ENCODE measurements at regions not wholly inside any gene's neighbourhood (a gene's known extent, or its start where the extent isn't known, plus 50 kb on each side); places are given as distances from the start of the nearest gene placed in this dataset.

DNA sequence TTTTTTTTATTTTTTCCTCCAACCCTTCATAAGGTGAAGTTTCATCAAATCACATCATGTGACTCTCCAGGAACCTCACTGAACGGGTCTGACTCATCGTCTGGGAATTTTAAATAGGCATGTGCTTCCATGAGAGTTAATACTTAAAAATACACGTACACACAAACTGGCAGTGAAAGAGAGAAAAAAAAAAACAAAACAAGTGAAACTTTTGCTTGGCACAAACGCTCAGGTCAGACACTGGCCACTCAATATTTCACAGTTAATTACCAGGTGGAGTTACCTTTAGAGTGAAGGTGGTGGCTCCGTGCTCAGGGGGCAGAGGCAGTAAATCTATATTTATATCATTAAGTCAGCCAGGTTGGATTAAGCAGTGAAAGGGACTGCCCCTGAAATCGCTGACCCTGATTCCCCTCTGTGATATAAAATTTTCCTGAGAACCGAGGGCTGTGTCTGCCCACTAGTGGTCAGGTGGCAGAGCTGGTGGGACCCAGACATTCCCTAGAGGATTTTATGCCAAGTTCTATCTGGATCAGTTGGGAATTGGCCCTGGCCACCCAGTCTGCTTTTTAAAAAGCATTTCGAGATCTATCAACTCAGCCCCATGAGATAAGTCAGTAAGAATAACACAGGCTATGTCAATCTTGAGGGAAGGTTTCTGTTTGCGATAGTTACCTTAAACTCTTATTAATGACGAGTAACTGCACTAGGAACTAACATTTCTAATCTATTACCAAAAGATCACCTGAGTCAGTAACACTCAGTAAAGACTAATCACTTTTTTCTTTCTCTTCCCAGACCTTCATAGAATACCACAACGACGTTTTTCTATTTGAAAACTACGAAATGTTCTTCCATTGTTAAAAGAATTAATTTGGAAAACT lies 259.1 kb downstream of the HDGFL1 start:
- peaks cover 6% of the 10 kb centered on the region for H3K4me1 ChIP-seq (ENCODE audit: control insufficient read depth, extremely low read depth, insufficient read depth, low read length)
- H3K27ac ChIP-seq (ENCODE audit: insufficient read depth, low read length): no peak overlapping the region
- H3K36me3 ChIP-seq (ENCODE audit: control insufficient read depth, insufficient read depth, low read length): no peaks in the 10 kb centered on the region
- H3K9ac ChIP-seq (ENCODE audit: insufficient read depth, low read length): no peak overlapping the region
- peak overlapping the region in 1 of 4 experiments; percentile 12 for H3K4me3 ChIP-seq (replicated peaks in 1 of 4; ENCODE audit: control extremely low read depth in 1 of 4, insufficient read depth in 1 of 4, low read depth in 3 of 4, low read length in 4 of 4)
- no peak for TF ChIP-seq EZH2 (IDR thresholded peaks at IDR 0.05; ENCODE audit: low read length, missing control alignments)
- TF ChIP-seq, protein P1, sequence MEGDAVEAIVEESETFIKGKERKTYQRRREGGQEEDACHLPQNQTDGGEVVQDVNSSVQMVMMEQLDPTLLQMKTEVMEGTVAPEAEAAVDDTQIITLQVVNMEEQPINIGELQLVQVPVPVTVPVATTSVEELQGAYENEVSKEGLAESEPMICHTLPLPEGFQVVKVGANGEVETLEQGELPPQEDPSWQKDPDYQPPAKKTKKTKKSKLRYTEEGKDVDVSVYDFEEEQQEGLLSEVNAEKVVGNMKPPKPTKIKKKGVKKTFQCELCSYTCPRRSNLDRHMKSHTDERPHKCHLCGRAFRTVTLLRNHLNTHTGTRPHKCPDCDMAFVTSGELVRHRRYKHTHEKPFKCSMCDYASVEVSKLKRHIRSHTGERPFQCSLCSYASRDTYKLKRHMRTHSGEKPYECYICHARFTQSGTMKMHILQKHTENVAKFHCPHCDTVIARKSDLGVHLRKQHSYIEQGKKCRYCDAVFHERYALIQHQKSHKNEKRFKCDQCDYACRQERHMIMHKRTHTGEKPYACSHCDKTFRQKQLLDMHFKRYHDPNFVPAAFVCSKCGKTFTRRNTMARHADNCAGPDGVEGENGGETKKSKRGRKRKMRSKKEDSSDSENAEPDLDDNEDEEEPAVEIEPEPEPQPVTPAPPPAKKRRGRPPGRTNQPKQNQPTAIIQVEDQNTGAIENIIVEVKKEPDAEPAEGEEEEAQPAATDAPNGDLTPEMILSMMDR (conservative IDR thresholded peaks at IDR 0.05 in 1 of 2, IDR thresholded peaks at IDR 0.05 in 1 of 2; ENCODE audit: low read depth in 1 of 2, low read length in 2 of 2): peak; percentile 52 to 66
- H2AFZ ChIP-seq (ENCODE audit: low read length): no peak overlapping the region
- H3K4me2 ChIP-seq (ENCODE audit: extremely low read depth, insufficient read depth, low read length): peak overlapping the region; percentile 72
- H3K27me3 ChIP-seq (ENCODE audit: control insufficient read depth, insufficient read depth, low read length): no peaks in the 10 kb centered on the region
- H3K79me2 ChIP-seq (ENCODE audit: control insufficient read depth, insufficient read depth, low read length): no peaks in the 10 kb centered on the region
- H4K20me1 ChIP-seq (ENCODE audit: control insufficient read depth, extremely low read depth, insufficient read depth, low read length): no peaks in the 10 kb centered on the region
- H3K9me3 ChIP-seq (ENCODE audit: control insufficient read depth, insufficient read depth, low read depth, low read length): no peaks in the 10 kb centered on the region
- peak; percentile 93 to 99 for DNase-seq (ENCODE audit: low read depth in 2 of 2)

GRCh38 chr6:22829070-22829469 lies 259.7 kb downstream of the HDGFL1 start:
- peaks cover 6% of the 10 kb centered on the region for H3K4me1 ChIP-seq (ENCODE audit: control insufficient read depth, extremely low read depth, insufficient read depth, low read length)
- H3K4me3 ChIP-seq (replicated peaks in 1 of 4; ENCODE audit: control extremely low read depth in 1 of 4, insufficient read depth in 1 of 4, low read depth in 3 of 4, low read length in 4 of 4): no peak overlapping the region
- H3K79me2 ChIP-seq (ENCODE audit: control insufficient read depth, insufficient read depth, low read length): no peaks in the 10 kb centered on the region
- no peak overlapping the region for H3K4me2 ChIP-seq (ENCODE audit: extremely low read depth, insufficient read depth, low read length)
- no peaks in the 10 kb centered on the region for H3K9me3 ChIP-seq (ENCODE audit: control insufficient read depth, insufficient read depth, low read depth, low read length)
- no peak overlapping the region for H3K27ac ChIP-seq (ENCODE audit: insufficient read depth, low read length)
- no peaks in the 10 kb centered on the region for H3K36me3 ChIP-seq (ENCODE audit: control insufficient read depth, insufficient read depth, low read length)
- H4K20me1 ChIP-seq (ENCODE audit: control insufficient read depth, extremely low read depth, insufficient read depth, low read length): no peaks in the 10 kb centered on the region
- no peak for DNase-seq (ENCODE audit: low read depth in 2 of 2)
- H2AFZ ChIP-seq (ENCODE audit: low read length): no peak overlapping the region
- TF ChIP-seq, protein P1 (conservative IDR thresholded peaks at IDR 0.05 in 1 of 2, IDR thresholded peaks at IDR 0.05 in 1 of 2; ENCODE audit: low read depth in 1 of 2, low read length in 2 of 2): no peak
- TF ChIP-seq EZH2 (IDR thresholded peaks at IDR 0.05; ENCODE audit: low read length, missing control alignments): no peak
- no peaks in the 10 kb centered on the region for H3K27me3 ChIP-seq (ENCODE audit: control insufficient read depth, insufficient read depth, low read length)
- no peak overlapping the region for H3K9ac ChIP-seq (ENCODE audit: insufficient read depth, low read length)

DNA sequence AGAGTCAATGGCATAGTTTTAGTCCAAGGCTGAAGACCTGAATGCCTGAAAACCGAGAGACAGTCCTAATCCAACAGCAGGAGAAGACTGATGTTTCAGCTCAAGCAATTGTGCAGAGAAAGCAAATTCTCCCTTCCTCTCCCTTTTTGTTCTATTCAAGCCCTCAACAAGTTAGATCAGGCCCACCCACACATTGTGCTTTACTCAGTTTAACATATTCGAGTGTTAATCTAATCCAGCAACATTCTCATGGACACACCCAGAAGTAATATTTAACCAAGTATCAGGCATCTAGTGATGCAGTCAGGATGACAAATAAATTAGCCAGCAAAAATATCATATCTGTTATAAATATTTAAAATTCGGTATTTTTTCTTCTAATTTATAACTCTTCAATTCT lies 261.1 kb downstream of the HDGFL1 start:
- no peak for DNase-seq (ENCODE audit: low read depth in 2 of 2)
- Histone ChIP-seq H4K20me1 (ENCODE audit: control insufficient read depth, extremely low read depth, insufficient read depth, low read length) (no peaks in the 10 kb centered on the region), H3K4me2 (ENCODE audit: extremely low read depth, insufficient read depth, low read length) (no peak overlapping the region), H3K4me1 (ENCODE audit: control insufficient read depth, extremely low read depth, insufficient read depth, low read length) (peaks cover 6% of the 10 kb centered on the region), H3K9me3 (ENCODE audit: control insufficient read depth, insufficient read depth, low read depth, low read length) (no peaks in the 10 kb centered on the region), H3K36me3 (ENCODE audit: control insufficient read depth, insufficient read depth, low read length) (no peaks in the 10 kb centered on the region), H3K27ac (ENCODE audit: insufficient read depth, low read length) (no peak overlapping the region), H3K9ac (ENCODE audit: insufficient read depth, low read length) (no peak overlapping the region), H3K27me3 (ENCODE audit: control insufficient read depth, insufficient read depth, low read length) (no peaks in the 10 kb centered on the region), H2AFZ (ENCODE audit: low read length) (no peak overlapping the region), H3K79me2 (ENCODE audit: control insufficient read depth, insufficient read depth, low read length) (no peaks in the 10 kb centered on the region), H3K4me3 (replicated peaks in 1 of 4; ENCODE audit: control extremely low read depth in 1 of 4, insufficient read depth in 1 of 4, low read depth in 3 of 4, low read length in 4 of 4) (no peak overlapping the region)
- no peak for TF ChIP-seq EZH2 (IDR thresholded peaks at IDR 0.05; ENCODE audit: low read length, missing control alignments)
- TF ChIP-seq, protein P1 (conservative IDR thresholded peaks at IDR 0.05 in 1 of 2, IDR thresholded peaks at IDR 0.05 in 1 of 2; ENCODE audit: low read depth in 1 of 2, low read length in 2 of 2): no peak
